ENCODE measurements at regions not wholly inside any gene's neighbourhood (a gene's known extent, or its start where the extent isn't known, plus 50 kb on each side); places are given as distances from the start of the nearest gene placed in this dataset.

- ATAC-seq (no peak), DNase-seq (ENCODE audit: low read depth, low spot score) (no peak)
- ChIA-PET CTCF (no interaction called here), POLR2A (no interaction called here)
- Histone ChIP-seq H3K4me3 (ENCODE audit: low read depth in 2 of 2, low read length in 2 of 2) (no peak overlapping the region), H3K27me3 (ENCODE audit: control insufficient read depth, insufficient read depth, low read length) (no peaks in the 10 kb centered on the region; the same call in 1 of the 2 replicates), H3K9me3 (ENCODE audit: control insufficient read depth, insufficient read depth, low read depth, low read length) (no peaks in the 10 kb centered on the region), H3K36me3 (ENCODE audit: control insufficient read depth, insufficient read depth, low read length) (no peaks in the 10 kb centered on the region), H3K27ac (ENCODE audit: low read length) (no peak overlapping the region), H3K4me1 (ENCODE audit: control insufficient read depth, insufficient read depth, low read length) (no peaks in the 10 kb centered on the region)
- no peak for TF ChIP-seq TCF7L2 (IDR thresholded peaks at IDR 0.05; ENCODE audit: low read depth, low read length)
- TF ChIP-seq POLR2AphosphoS5 (IDR thresholded peaks at IDR 0.05; ENCODE audit: low read depth, low read length), result no peak
- TF ChIP-seq REST (IDR thresholded peaks at IDR 0.05; ENCODE audit: insufficient read depth in 1 of 2, low read depth in 2 of 2, low read length in 1 of 2), result no peak
- intact Hi-C loops (cut with micrococcal nuclease; ENCODE audit: unreplicated experiment) (no loop called here), in situ Hi-C loops (cut with HindIII; ENCODE audit: low pct_unique_long_range_greater_than_20kb, low sequenced_read_pairs) (no loop called here)
- BruUV-seq (replicated peaks), result no TSS peak
These were observed 162.6 kb upstream of the FN1 start for GRCh38 chr2:215598376-215598975.

GRCh38 chr2:215597577-215597976 is 161.7 kb upstream of the FN1 start:
- CTCF ChIA-PET, result no interaction called here
- no peak for ATAC-seq
- BruUV-seq (replicated peaks), result no TSS peak
- intact Hi-C loops (cut with micrococcal nuclease; ENCODE audit: unreplicated experiment) (no loop called here), in situ Hi-C loops (cut with HindIII; ENCODE audit: low pct_unique_long_range_greater_than_20kb, low sequenced_read_pairs) (no loop called here)
- Histone ChIP-seq H3K4me3 (ENCODE audit: low read depth in 2 of 2, low read length in 2 of 2) (no peak overlapping the region), H3K4me1 (ENCODE audit: control insufficient read depth, insufficient read depth, low read length) (no peaks in the 10 kb centered on the region), H3K27me3 (ENCODE audit: control insufficient read depth, insufficient read depth, low read length) (no peaks in the 10 kb centered on the region; the same call in 1 of the 2 replicates), H3K36me3 (ENCODE audit: control insufficient read depth, insufficient read depth, low read length) (no peaks in the 10 kb centered on the region), H3K27ac (ENCODE audit: low read length) (no peak overlapping the region), H3K9me3 (ENCODE audit: control insufficient read depth, insufficient read depth, low read depth, low read length) (no peaks in the 10 kb centered on the region)
- DNase-seq (ENCODE audit: low read depth, low spot score), result no peak
- TF ChIP-seq SIN3A (IDR thresholded peaks at IDR 0.05; ENCODE audit: borderline replicate concordance, insufficient read depth, low read depth, low read length), result no peak
- no peak for TF ChIP-seq REST (IDR thresholded peaks at IDR 0.05; ENCODE audit: insufficient read depth in 1 of 2, low read depth in 2 of 2, low read length in 1 of 2)
- TF ChIP-seq CTCF (IDR thresholded peaks at IDR 0.05), result no peak
- no peak for TF ChIP-seq POLR2AphosphoS5 (IDR thresholded peaks at IDR 0.05; ENCODE audit: low read depth, low read length)
- TF ChIP-seq TCF7L2 (IDR thresholded peaks at IDR 0.05; ENCODE audit: low read depth, low read length), result no peak
- POLR2A ChIA-PET, result no interaction called here
